GM12872 (cell line): ENCODE measurements at regions not wholly inside any gene's neighbourhood (a gene's known extent, or its start where the extent isn't known, plus 50 kb on each side); places are given as distances from the start of the nearest gene placed in this dataset.

Experiments
- TF ChIP-seq, protein P1 (sequence below): IDR thresholded peaks from 3 replicates; pipeline ENCODE4 v1.5.1; 2011; ENCODE audit warnings: low read depth, mild to moderate bottlenecking, low read length, moderate library complexity; ENCODE audit not compliant: insufficient read depth

DNA sequence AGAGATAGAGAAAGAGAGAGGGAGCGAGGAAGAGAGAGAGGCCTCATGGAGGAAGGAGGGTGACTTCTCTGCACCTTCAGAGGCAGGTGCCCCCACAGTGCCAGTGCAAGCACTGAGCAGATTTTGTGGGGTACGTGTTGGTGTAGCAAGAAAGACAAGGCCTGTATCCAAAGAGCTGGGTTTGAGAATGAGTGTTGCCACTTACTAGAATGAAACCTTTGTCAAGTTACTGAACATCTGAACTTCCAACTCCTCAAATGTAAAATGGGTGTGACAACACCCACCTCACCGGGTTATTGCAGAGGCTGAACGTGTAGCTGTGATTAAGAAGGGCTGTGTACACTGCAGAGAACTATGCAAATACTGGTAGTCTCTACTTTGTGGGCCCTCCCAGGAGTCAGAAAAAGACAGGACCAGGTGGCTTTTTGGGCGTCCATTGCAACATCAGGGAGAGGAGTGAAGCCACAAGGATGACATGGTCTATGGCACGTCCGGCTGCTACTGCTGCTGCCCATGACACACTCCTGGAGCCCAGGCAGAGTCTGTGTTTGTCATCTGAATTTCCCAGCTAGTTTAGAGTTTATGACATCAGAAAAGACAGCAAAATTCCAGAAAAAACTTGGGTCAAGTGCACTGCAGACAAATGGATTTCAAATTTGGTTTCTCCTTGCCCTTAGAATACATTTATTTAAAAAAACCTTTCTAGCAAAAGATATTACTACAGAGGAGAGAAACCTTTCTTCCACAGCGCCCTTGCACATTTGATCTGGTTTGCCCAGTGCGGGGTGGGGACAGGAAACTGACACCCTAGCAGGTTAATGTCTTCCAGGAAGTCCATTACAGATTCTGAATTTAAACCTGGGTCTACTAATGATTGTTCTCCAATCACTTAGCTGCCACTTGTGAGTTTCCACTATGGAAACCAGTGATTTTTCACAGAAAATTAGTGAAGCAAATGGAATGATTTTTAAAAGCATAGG, 54.0 kb upstream of the ATP12A start:
- TF ChIP-seq, protein P1, sequence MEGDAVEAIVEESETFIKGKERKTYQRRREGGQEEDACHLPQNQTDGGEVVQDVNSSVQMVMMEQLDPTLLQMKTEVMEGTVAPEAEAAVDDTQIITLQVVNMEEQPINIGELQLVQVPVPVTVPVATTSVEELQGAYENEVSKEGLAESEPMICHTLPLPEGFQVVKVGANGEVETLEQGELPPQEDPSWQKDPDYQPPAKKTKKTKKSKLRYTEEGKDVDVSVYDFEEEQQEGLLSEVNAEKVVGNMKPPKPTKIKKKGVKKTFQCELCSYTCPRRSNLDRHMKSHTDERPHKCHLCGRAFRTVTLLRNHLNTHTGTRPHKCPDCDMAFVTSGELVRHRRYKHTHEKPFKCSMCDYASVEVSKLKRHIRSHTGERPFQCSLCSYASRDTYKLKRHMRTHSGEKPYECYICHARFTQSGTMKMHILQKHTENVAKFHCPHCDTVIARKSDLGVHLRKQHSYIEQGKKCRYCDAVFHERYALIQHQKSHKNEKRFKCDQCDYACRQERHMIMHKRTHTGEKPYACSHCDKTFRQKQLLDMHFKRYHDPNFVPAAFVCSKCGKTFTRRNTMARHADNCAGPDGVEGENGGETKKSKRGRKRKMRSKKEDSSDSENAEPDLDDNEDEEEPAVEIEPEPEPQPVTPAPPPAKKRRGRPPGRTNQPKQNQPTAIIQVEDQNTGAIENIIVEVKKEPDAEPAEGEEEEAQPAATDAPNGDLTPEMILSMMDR = no peak

DNA sequence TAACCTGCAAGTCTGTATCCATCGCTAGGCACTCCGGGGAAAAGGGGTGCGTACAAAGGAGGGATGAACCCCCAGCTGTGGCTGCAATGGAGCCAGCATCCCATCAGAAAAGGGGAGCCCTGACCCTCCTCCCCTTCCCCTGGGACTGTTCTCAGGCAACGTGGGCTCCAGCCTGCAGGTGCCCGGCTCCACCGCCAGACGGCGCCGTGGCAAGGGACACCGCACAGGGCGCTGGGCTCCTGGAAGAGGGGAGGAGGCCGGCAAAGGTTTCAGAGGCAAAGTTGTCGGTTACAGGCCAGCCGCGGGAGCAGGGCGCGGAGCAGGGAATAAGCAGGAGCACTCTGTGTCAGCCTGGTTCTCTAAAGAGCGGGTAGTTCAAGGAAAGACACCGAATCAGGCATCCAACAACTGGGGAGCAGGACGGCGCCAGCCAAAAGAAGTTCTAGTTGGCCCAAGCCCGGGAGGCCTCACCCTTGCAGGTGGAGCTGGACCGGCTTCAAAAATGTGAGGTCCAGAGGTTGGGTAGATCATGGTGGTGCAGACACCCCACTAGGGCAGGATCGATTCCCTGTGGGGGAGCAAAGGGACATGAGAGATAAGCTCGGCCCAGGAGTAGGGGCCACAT, 53.0 kb upstream of the ATP12A start:
- TF ChIP-seq, protein P1 = no peak

DNA sequence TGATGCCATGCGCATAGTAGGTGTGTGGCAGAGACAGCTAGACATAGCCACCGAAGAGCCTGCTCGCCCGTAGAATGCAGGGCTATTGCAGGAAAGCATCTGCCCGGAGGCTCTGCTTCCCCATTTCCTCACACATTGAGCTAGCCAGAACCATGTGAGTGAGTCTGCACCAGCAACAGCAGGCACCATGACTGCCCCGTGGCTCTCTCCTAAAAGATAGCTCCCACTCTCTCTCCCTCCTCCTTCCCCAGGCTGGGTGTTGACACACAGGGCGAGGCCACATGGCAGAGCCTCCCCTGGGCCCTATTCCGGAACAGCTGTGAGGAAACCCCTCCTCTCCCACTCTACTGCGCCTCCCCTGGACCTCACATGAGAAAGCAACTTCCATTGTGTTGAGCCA, 52.3 kb upstream of the ATP12A start:
- TF ChIP-seq, protein P1 = no peak

DNA sequence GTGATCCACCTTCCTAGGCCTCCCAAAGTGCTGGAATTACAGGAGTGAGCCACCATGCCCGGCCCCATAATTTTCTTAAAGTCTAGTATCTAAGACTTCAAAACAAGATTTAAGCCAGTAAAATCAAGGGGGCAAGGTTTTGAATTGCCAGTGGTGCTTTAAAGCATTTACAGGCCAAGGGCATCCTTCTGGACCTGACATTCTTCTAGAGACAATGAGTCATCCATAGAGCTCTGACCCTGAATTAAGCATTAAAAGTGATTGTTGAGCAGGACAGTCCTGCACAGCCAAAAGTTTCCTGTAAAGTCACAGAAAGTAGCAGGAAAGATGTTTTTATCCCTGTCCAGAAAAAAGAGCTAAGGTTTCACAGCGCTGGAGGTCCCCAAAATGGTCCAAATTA, 50.9 kb upstream of the ATP12A start:
- TF ChIP-seq, protein P1 = no peak

DNA sequence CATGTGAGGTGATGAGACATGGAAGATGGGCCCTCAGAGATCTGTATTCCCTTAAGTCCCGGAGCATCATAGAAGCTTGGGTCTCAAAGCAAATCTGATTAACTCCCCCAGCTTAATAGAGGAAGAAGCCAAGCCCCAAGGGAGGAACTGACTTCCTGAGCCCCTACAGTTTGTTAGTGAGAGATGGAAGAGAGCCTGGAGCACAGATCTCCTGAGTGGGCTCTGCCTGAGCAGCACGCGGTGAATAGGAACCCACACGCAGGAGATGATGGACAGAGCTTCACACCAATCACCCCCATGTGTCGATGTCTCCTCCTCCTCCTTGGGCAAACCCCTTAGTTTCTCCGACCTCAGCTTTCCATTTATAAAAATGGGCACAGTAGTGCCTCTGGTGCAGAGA, 50.1 kb upstream of the ATP12A start:
- TF ChIP-seq, protein P1 = no peak
